Transverse colon (tissue), 3 donors: ENCODE measurements at regions not wholly inside any gene's neighbourhood (a gene's known extent, or its start where the extent isn't known, plus 50 kb on each side); places are given as distances from the start of the nearest gene placed in this dataset.

ENCODE experiments used
- POLR2A ChIP-seq: fragments of 450-650 bp; IDR thresholded peaks from one replicate; pipeline ENCODE4 v1.6.1; 2016; ENCODE audit warnings: antibody characterized with exemption, mild to moderate bottlenecking, moderate library complexity
- TF ChIP-seq, protein P1 (sequence below), 5 experiments: fragments of 200-600 bp in 3 of 5; fragments of 450-650 bp in 2 of 5; sonication (generic) in 3 of 5; IDR thresholded peaks; 1 replicate in 2 of 5; 2 replicates in 3 of 5; pipeline ENCODE4 v1.5.1; 2016 to 2017; ENCODE audit warnings: antibody characterized with exemption in 5 of 5, inconsistent platforms in 3 of 5, mild to moderate bottlenecking in 2 of 5, moderate library complexity in 1 of 5

DNA sequence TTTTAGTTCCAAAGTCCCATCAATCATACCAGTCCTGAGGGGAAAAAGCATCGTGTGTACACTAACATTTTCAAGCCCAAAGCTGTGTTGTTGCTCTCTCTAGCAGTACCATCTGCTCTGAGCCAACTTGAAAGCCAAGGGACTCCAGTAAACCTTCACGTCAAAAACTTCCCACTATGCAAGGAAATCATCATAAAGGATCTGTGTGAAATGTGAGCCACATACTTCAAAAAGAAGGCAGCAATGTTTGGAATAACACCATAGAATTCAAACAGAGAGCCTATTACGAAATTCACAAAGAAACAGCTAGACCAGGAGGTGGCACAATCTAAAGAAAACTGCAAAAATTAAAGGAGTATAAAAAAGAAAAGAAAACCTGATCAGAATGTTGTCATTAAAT, 399.8 kb upstream of the EPHA7 start:
- TF ChIP-seq, protein P1, sequence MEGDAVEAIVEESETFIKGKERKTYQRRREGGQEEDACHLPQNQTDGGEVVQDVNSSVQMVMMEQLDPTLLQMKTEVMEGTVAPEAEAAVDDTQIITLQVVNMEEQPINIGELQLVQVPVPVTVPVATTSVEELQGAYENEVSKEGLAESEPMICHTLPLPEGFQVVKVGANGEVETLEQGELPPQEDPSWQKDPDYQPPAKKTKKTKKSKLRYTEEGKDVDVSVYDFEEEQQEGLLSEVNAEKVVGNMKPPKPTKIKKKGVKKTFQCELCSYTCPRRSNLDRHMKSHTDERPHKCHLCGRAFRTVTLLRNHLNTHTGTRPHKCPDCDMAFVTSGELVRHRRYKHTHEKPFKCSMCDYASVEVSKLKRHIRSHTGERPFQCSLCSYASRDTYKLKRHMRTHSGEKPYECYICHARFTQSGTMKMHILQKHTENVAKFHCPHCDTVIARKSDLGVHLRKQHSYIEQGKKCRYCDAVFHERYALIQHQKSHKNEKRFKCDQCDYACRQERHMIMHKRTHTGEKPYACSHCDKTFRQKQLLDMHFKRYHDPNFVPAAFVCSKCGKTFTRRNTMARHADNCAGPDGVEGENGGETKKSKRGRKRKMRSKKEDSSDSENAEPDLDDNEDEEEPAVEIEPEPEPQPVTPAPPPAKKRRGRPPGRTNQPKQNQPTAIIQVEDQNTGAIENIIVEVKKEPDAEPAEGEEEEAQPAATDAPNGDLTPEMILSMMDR (IDR thresholded peaks at IDR 0.05): no peak
- no peak for TF ChIP-seq POLR2A
